CD14-positive monocyte (primary cell): ENCODE measurements at regions not wholly inside any gene's neighbourhood (a gene's known extent, or its start where the extent isn't known, plus 50 kb on each side); places are given as distances from the start of the nearest gene placed in this dataset.

Experiments used
- DNase-seq, 3 donors: peaks; one replicate each; pipeline ENCODE4 v3.0.0-alpha.2; 2011 to 2022
- H2AFZ ChIP-seq: 2 replicates; pipeline ENCODE4 v1.6.0; 2012; ENCODE audit warnings: mild to moderate bottlenecking, low read depth, low read length, inconsistent platforms; ENCODE audit not compliant: insufficient read depth, poor library complexity, severe bottlenecking
- H3K27ac ChIP-seq, 2 donors: 1 replicate in 1 of 2; 2 replicates in 1 of 2; pipeline ENCODE4 v1.5.1; 2012 to 2013; ENCODE audit warnings: low read length in 2 of 2, control low read depth in 1 of 2, inconsistent platforms in 1 of 2, low read depth in 1 of 2, mild to moderate bottlenecking in 1 of 2
- H3K27me3 ChIP-seq, 2 donors: one replicate each; pipeline versions ENCODE4 v1.6.0 to v1.6.1; 2011 to 2013; ENCODE audit warnings: low read length in 2 of 2; ENCODE audit not compliant: control insufficient read depth in 2 of 2, insufficient read depth in 2 of 2
- H3K36me3 ChIP-seq, 2 donors: replicated peaks in 1 of 2; 1 replicate in 1 of 2; 2 replicates in 1 of 2; pipeline versions ENCODE4 v1.5.1 to v1.6.1; 2012 to 2013; ENCODE audit warnings: low read length in 2 of 2, control low read depth in 1 of 2, inconsistent platforms in 1 of 2, mild to moderate bottlenecking in 1 of 2; ENCODE audit not compliant: insufficient read depth in 2 of 2, control insufficient read depth in 1 of 2
- H3K4me1 ChIP-seq, 2 donors: 1 replicate in 1 of 2; 2 replicates in 1 of 2; pipeline versions ENCODE4 v1.5.1 to v1.6.1; 2012 to 2013; ENCODE audit warnings: low read length in 2 of 2, control low read depth in 1 of 2, inconsistent platforms in 1 of 2, mild to moderate bottlenecking in 1 of 2, moderate library complexity in 1 of 2; ENCODE audit not compliant: insufficient read depth in 2 of 2, control insufficient read depth in 1 of 2
- H3K4me2 ChIP-seq: replicated peaks from 2 replicates; pipeline ENCODE3; 2012; ENCODE audit warnings: low read length, moderate library complexity, mild to moderate bottlenecking; ENCODE audit not compliant: poor library complexity, severe bottlenecking; ENCODE audit errors: extremely low read depth
- H3K4me3 ChIP-seq, 3 experiments: fragments of 200-600 bp in 1 of 3; sonication (generic) in 1 of 3; replicated peaks in 1 of 3; 1 replicate in 2 of 3; 2 replicates in 1 of 3; pipeline ENCODE4 v1.5.1; 2011 to 2013; ENCODE audit warnings: low read length in 3 of 3, mild to moderate bottlenecking in 3 of 3, control low read depth in 2 of 3, low read depth in 2 of 3, inconsistent platforms in 1 of 3, moderate library complexity in 1 of 3
- H3K79me2 ChIP-seq: 2 replicates; pipeline ENCODE4 v1.6.0; 2012; ENCODE audit warnings: mild to moderate bottlenecking, control low read depth, inconsistent platforms, low read length, moderate library complexity; ENCODE audit not compliant: insufficient read depth
- H3K9ac ChIP-seq: 2 replicates; pipeline ENCODE4 v1.6.0; 2017; ENCODE audit warnings: low read length, mild to moderate bottlenecking; ENCODE audit not compliant: insufficient read depth, poor library complexity, severe bottlenecking
- H3K9me3 ChIP-seq, 2 donors: replicated peaks in 1 of 2; 1 replicate in 1 of 2; 2 replicates in 1 of 2; pipeline versions ENCODE4 v1.5.1 to v1.6.1; 2012 to 2013; ENCODE audit warnings: low read length in 2 of 2, control low read depth in 1 of 2; ENCODE audit not compliant: control insufficient read depth in 1 of 2, insufficient read depth in 1 of 2
- H4K20me1 ChIP-seq: 2 replicates; pipeline ENCODE4 v1.6.0; 2012; ENCODE audit warnings: mild to moderate bottlenecking, low read length, control low read depth, moderate library complexity; ENCODE audit not compliant: insufficient read depth
- H3K27ac Mint-ChIP-seq, 7 donors: one replicate each; pipeline ENCODE4 v1.8.0; 2020; ENCODE audit warnings: mild to moderate bottlenecking in 7 of 7, mixed read lengths in 7 of 7, moderate library complexity in 6 of 7, inconsistent platforms in 2 of 7
- H3K27me3 Mint-ChIP-seq, 3 donors: one replicate each; pipeline ENCODE4 v1.8.0; 2021 to 2022; ENCODE audit warnings: low read depth in 3 of 3, mild to moderate bottlenecking in 3 of 3, mixed read lengths in 3 of 3, moderate library complexity in 3 of 3, inconsistent platforms in 1 of 3
- H3K36me3 Mint-ChIP-seq, 2 donors: one replicate each; pipeline ENCODE4 v1.8.0; 2020; ENCODE audit warnings: mixed read lengths in 2 of 2, inconsistent platforms in 1 of 2, mild to moderate bottlenecking in 1 of 2
- H3K4me1 Mint-ChIP-seq: one replicate; pipeline ENCODE4 v1.8.0; 2020; ENCODE audit warnings: mild to moderate bottlenecking, mixed read lengths
- H3K4me3 Mint-ChIP-seq, 2 donors: one replicate each; pipeline ENCODE4 v1.8.0; 2020; ENCODE audit warnings: mild to moderate bottlenecking in 2 of 2, mixed read lengths in 2 of 2, moderate library complexity in 1 of 2
- H3K9me3 Mint-ChIP-seq, 7 donors: one replicate each; pipeline ENCODE4 v1.8.0; 2020 to 2022; ENCODE audit warnings: mixed read lengths in 7 of 7, mild to moderate bottlenecking in 6 of 7, moderate library complexity in 6 of 7, inconsistent platforms in 2 of 7
- CTCF ChIP-seq: fragments of 200-600 bp; IDR thresholded peaks from one replicate; pipeline ENCODE4 v1.8.0; 2022; ENCODE audit warnings: antibody characterized with exemption, mild to moderate bottlenecking
- WGBS: methylation state at CpG from one replicate; pipeline ENCODE4 v1.1.5; 2013; ENCODE audit warnings: missing lambda C conversion rate; ENCODE audit not compliant: insufficient coverage; 5-methylcytosine and 5-hydroxymethylcytosine counted together
- intact Hi-C, 2 donors: fragments of 100-400 bp; cut with micrococcal nuclease; formaldehyde crosslinking; loops; one replicate each; pipeline versions ENCODE4 v1.15.0 to v1.15.1; 2023

GRCh38 chr6:4608361-4609115 lies 167.7 kb upstream of the CDYL start:
- Mint-ChIP-seq H3K9me3 (peaks cover 1 to 9% (median 2%) of the 10 kb centered on the region in 7 donors), H3K27me3 (peaks cover 4 to 11% (median 10%) of the 10 kb centered on the region in 3 donors), H3K36me3 (no peaks in the 10 kb centered on the region), H3K4me3 (no peak overlapping the region), H3K4me1 (peaks cover 10% of the 10 kb centered on the region), H3K27ac (no peak overlapping the region)
- intact Hi-C loops: no loop called here
- H3K9ac ChIP-seq: no peak overlapping the region
- H4K20me1 ChIP-seq: no peaks in the 10 kb centered on the region
- H3K27me3 ChIP-seq: no peaks in the 10 kb centered on the region
- H3K4me3 ChIP-seq: no peak overlapping the region
- no peaks in the 10 kb centered on the region for H3K9me3 ChIP-seq
- no peak for DNase-seq
- H3K79me2 ChIP-seq: no peaks in the 10 kb centered on the region
- WGBS: 96% methylated on average over 20 of the region's 23 CpGs
- no peak overlapping the region for H2AFZ ChIP-seq
- TF ChIP-seq CTCF: no peak
- no peak overlapping the region for H3K4me2 ChIP-seq
- H3K4me1 ChIP-seq: peaks cover 0 to 7% of the 10 kb centered on the region in 2 donors
- no peaks in the 10 kb centered on the region for H3K36me3 ChIP-seq
- H3K27ac ChIP-seq: no peak overlapping the region

GRCh38 chr6:4607793-4608192 lies 168.4 kb upstream of the CDYL start:
- no peak overlapping the region for H2AFZ ChIP-seq
- no peak overlapping the region for H3K4me2 ChIP-seq
- WGBS: no CpG with 5 or more reads among the region's 6 CpGs
- Mint-ChIP-seq H3K4me1 (peaks cover 17% of the 10 kb centered on the region), H3K9me3 (peaks cover 0 to 6% (median 2%) of the 10 kb centered on the region in 7 donors), H3K27me3 (peaks cover 4 to 10% (median 10%) of the 10 kb centered on the region in 3 donors), H3K27ac (peak overlapping the region in 1 of 7 donors; percentile 7), H3K36me3 (no peaks in the 10 kb centered on the region), H3K4me3 (no peak overlapping the region)
- H3K9ac ChIP-seq: no peak overlapping the region
- peaks cover 7 to 14% of the 10 kb centered on the region in 2 donors for H3K4me1 ChIP-seq
- no peaks in the 10 kb centered on the region for H4K20me1 ChIP-seq
- H3K36me3 ChIP-seq: no peaks in the 10 kb centered on the region
- H3K9me3 ChIP-seq: no peaks in the 10 kb centered on the region
- no peaks in the 10 kb centered on the region for H3K79me2 ChIP-seq
- DNase-seq: no peak
- intact Hi-C loops: no loop called here
- H3K27me3 ChIP-seq: no peaks in the 10 kb centered on the region
- H3K27ac ChIP-seq: no peak overlapping the region
- TF ChIP-seq CTCF: no peak
- H3K4me3 ChIP-seq: no peak overlapping the region
